SK-N-SH treated with all-trans-retinoic acid at 6 μM for 48 hours (cell line): ENCODE measurements at regions not wholly inside any gene's neighbourhood (a gene's known extent, or its start where the extent isn't known, plus 50 kb on each side); places are given as distances from the start of the nearest gene placed in this dataset.

Experiments
- ATAC-seq: fragments of 200-7000 bp; cut with Tn5 transposase; 3 replicates; pipeline ENCODE4 v1.9.1; 2020; ENCODE audit warnings: mild to moderate bottlenecking, moderate library complexity
- ARNTL ChIP-seq: fragments of 450-650 bp; formaldehyde crosslinking; IDR thresholded peaks from 2 replicates; pipeline ENCODE4 v1.5.0; 2020; ENCODE audit warnings: low read depth, mild to moderate bottlenecking, moderate library complexity, borderline replicate concordance
- BACH2 ChIP-seq: fragments of 250-450 bp; sonication (Bioruptor Pico); IDR thresholded peaks from 2 replicates; pipeline ENCODE4 v1.9.0; 2021; ENCODE audit warnings: mild to moderate bottlenecking, borderline replicate concordance
- CSDC2 ChIP-seq: fragments of 250-450 bp; sonication (Bioruptor Pico); IDR thresholded peaks from 2 replicates; pipeline ENCODE4 v1.5.0; 2020; ENCODE audit warnings: mild to moderate bottlenecking, moderate library complexity
- ESRRG ChIP-seq: fragments of 250-450 bp; sonication (Bioruptor Pico); IDR thresholded peaks from 2 replicates; pipeline ENCODE4 v1.6.1; 2021; ENCODE audit warnings: mild to moderate bottlenecking
- GLIS3 ChIP-seq: fragments of 250-450 bp; sonication (Bioruptor Pico); IDR thresholded peaks from 2 replicates; pipeline ENCODE4 v1.5.0; 2020; ENCODE audit warnings: mild to moderate bottlenecking, moderate library complexity
- ISL1 ChIP-seq: fragments of 250-450 bp; sonication (Bioruptor Pico); IDR thresholded peaks from 2 replicates; pipeline ENCODE4 v2.1.2; 2022; ENCODE audit warnings: mild to moderate bottlenecking, moderate library complexity
- OSR1 ChIP-seq: fragments of 250-450 bp; sonication (Bioruptor Pico); IDR thresholded peaks from 2 replicates; pipeline ENCODE4 v1.8.0; 2022; ENCODE audit warnings: moderate library complexity, mild to moderate bottlenecking, inconsistent platforms
- PPARA ChIP-seq: fragments of 250-450 bp; sonication (Bioruptor Pico); IDR thresholded peaks from 2 replicates; pipeline ENCODE4 v1.5.0; 2020; ENCODE audit warnings: mild to moderate bottlenecking, borderline replicate concordance
- SNAI2 ChIP-seq: fragments of 250-450 bp; sonication (Bioruptor Pico); IDR thresholded peaks from 2 replicates; pipeline ENCODE4 v1.5.0; 2020; ENCODE audit warnings: mild to moderate bottlenecking, moderate library complexity
- TCF4 ChIP-seq: fragments of 250-450 bp; sonication (Bioruptor Pico); IDR thresholded peaks from 2 replicates; pipeline ENCODE4 v1.8.0; 2021; ENCODE audit warnings: mild to moderate bottlenecking, moderate library complexity, borderline replicate concordance
- TOX ChIP-seq: fragments of 250-450 bp; sonication (Bioruptor Pico); IDR thresholded peaks from 2 replicates; pipeline ENCODE4 v1.8.0; 2021; ENCODE audit warnings: mild to moderate bottlenecking, moderate library complexity, borderline replicate concordance
- ZC3H10 ChIP-seq: fragments of 250-450 bp; sonication (Bioruptor Pico); IDR thresholded peaks from 2 replicates; pipeline ENCODE4 v1.5.1; 2021; ENCODE audit warnings: mild to moderate bottlenecking, moderate library complexity
- ZFP3 ChIP-seq: fragments of 250-450 bp; sonication (Bioruptor Pico); IDR thresholded peaks from 2 replicates; pipeline ENCODE4 v1.5.0; 2020; ENCODE audit warnings: mild to moderate bottlenecking, moderate library complexity
- ZFP30 ChIP-seq: fragments of 450-650 bp; formaldehyde crosslinking; IDR thresholded peaks from 2 replicates; pipeline ENCODE4 v1.5.0; 2022; ENCODE audit warnings: mild to moderate bottlenecking, moderate library complexity
- ZNF565 ChIP-seq: fragments of 450-650 bp; formaldehyde crosslinking; conservative IDR thresholded peaks from 2 replicates; pipeline ENCODE4 v1.5.0; 2020; ENCODE audit warnings: low read depth, mild to moderate bottlenecking, moderate library complexity
- ZNF70 ChIP-seq: fragments of 450-650 bp; formaldehyde crosslinking; IDR thresholded peaks from 2 replicates; pipeline ENCODE4 v1.5.0; 2020; ENCODE audit warnings: mild to moderate bottlenecking, moderate library complexity
- ZNF8 ChIP-seq: fragments of 450-650 bp; formaldehyde crosslinking; IDR thresholded peaks from 2 replicates; pipeline ENCODE4 v1.5.0; 2020; ENCODE audit warnings: mild to moderate bottlenecking, moderate library complexity
- TF ChIP-seq, protein P1 (sequence below): fragments of 250-450 bp; sonication (Bioruptor Pico); IDR thresholded peaks from 2 replicates; pipeline ENCODE4 v1.5.1; 2020; ENCODE audit warnings: low read depth, mild to moderate bottlenecking, moderate library complexity
- TF ChIP-seq, protein P2 (sequence below): fragments of 250-450 bp; sonication (Bioruptor Pico); IDR thresholded peaks from 2 replicates; pipeline ENCODE4 v1.8.0; 2021; ENCODE audit warnings: low read depth, mild to moderate bottlenecking, moderate library complexity, borderline replicate concordance
- TF ChIP-seq, protein P3 (sequence below): fragments of 250-450 bp; sonication (Bioruptor Pico); IDR thresholded peaks from 2 replicates; pipeline ENCODE4 v1.5.1; 2021; ENCODE audit warnings: mild to moderate bottlenecking, moderate library complexity
- TF ChIP-seq, protein P4 (sequence below): fragments of 250-450 bp; sonication (Bioruptor Pico); IDR thresholded peaks from 2 replicates; pipeline ENCODE4 v1.5.0; 2020; ENCODE audit warnings: mild to moderate bottlenecking, moderate library complexity
- TF ChIP-seq, protein P5 (sequence below): fragments of 250-450 bp; sonication (Bioruptor Pico); IDR thresholded peaks from 2 replicates; pipeline ENCODE4 v1.8.0; 2020; ENCODE audit warnings: mild to moderate bottlenecking, moderate library complexity, borderline replicate concordance

DNA sequence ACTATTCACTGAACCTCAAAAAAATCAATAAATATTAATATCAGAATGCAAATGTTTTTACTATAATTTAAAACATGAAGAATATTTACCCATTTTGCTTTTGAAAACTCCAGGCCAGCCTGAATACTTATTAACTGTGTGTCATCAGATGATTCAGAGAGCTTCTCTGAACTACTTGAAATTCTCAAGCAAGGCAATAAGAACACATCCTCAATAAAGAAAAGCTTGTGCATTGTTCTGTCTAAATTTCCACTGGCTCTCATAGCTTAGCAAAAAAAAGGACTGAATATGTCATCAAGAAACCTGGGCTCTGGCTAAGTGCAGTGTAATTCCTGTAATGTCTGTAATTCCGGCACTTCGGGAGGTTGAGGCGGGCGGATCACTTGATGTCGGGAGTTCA is 194.1 kb downstream of the BTG1 start:
- no peak for ATAC-seq
- TF ChIP-seq GLIS3 (CRISPR knock-in tag) (no peak), ESRRG (no peak), TOX (CRISPR knock-in tag) (no peak), ARNTL (no peak), PPARA (CRISPR knock-in tag) (no peak), ZFP30 (CRISPR knock-in tag) (no peak), OSR1 (CRISPR knock-in tag) (no peak), ZNF70 (no peak), CSDC2 (CRISPR knock-in tag) (no peak), ZC3H10 (CRISPR knock-in tag) (no peak), ISL1 (CRISPR knock-in tag) (no peak), SNAI2 (no peak), ZNF565 (no peak), BACH2 (no peak)
- TF ChIP-seq, protein P1, sequence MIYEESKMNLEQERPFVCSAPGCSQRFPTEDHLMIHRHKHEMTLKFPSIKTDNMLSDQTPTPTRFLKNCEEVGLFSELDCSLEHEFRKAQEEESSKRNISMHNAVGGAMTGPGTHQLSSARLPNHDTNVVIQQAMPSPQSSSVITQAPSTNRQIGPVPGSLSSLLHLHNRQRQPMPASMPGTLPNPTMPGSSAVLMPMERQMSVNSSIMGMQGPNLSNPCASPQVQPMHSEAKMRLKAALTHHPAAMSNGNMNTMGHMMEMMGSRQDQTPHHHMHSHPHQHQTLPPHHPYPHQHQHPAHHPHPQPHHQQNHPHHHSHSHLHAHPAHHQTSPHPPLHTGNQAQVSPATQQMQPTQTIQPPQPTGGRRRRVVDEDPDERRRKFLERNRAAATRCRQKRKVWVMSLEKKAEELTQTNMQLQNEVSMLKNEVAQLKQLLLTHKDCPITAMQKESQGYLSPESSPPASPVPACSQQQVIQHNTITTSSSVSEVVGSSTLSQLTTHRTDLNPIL, result no peak
- TF ChIP-seq, protein P2, sequence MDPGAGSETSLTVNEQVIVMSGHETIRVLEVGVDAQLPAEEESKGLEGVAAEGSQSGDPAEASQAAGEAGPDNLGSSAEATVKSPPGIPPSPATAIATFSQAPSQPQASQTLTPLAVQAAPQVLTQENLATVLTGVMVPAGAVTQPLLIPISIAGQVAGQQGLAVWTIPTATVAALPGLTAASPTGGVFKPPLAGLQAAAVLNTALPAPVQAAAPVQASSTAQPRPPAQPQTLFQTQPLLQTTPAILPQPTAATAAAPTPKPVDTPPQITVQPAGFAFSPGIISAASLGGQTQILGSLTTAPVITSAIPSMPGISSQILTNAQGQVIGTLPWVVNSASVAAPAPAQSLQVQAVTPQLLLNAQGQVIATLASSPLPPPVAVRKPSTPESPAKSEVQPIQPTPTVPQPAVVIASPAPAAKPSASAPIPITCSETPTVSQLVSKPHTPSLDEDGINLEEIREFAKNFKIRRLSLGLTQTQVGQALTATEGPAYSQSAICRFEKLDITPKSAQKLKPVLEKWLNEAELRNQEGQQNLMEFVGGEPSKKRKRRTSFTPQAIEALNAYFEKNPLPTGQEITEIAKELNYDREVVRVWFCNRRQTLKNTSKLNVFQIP, result no peak
- TF ChIP-seq, protein P3, sequence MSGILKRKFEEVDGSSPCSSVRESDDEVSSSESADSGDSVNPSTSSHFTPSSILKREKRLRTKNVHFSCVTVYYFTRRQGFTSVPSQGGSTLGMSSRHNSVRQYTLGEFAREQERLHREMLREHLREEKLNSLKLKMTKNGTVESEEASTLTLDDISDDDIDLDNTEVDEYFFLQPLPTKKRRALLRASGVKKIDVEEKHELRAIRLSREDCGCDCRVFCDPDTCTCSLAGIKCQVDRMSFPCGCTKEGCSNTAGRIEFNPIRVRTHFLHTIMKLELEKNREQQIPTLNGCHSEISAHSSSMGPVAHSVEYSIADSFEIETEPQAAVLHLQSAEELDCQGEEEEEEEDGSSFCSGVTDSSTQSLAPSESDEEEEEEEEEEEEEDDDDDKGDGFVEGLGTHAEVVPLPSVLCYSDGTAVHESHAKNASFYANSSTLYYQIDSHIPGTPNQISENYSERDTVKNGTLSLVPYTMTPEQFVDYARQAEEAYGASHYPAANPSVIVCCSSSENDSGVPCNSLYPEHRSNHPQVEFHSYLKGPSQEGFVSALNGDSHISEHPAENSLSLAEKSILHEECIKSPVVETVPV (CRISPR knock-in tag), result no peak
- TF ChIP-seq, protein P4, sequence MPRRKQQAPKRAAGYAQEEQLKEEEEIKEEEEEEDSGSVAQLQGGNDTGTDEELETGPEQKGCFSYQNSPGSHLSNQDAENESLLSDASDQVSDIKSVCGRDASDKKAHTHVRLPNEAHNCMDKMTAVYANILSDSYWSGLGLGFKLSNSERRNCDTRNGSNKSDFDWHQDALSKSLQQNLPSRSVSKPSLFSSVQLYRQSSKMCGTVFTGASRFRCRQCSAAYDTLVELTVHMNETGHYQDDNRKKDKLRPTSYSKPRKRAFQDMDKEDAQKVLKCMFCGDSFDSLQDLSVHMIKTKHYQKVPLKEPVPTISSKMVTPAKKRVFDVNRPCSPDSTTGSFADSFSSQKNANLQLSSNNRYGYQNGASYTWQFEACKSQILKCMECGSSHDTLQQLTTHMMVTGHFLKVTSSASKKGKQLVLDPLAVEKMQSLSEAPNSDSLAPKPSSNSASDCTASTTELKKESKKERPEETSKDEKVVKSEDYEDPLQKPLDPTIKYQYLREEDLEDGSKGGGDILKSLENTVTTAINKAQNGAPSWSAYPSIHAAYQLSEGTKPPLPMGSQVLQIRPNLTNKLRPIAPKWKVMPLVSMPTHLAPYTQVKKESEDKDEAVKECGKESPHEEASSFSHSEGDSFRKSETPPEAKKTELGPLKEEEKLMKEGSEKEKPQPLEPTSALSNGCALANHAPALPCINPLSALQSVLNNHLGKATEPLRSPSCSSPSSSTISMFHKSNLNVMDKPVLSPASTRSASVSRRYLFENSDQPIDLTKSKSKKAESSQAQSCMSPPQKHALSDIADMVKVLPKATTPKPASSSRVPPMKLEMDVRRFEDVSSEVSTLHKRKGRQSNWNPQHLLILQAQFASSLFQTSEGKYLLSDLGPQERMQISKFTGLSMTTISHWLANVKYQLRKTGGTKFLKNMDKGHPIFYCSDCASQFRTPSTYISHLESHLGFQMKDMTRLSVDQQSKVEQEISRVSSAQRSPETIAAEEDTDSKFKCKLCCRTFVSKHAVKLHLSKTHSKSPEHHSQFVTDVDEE (CRISPR knock-in tag), result no peak
- TF ChIP-seq, protein P5, sequence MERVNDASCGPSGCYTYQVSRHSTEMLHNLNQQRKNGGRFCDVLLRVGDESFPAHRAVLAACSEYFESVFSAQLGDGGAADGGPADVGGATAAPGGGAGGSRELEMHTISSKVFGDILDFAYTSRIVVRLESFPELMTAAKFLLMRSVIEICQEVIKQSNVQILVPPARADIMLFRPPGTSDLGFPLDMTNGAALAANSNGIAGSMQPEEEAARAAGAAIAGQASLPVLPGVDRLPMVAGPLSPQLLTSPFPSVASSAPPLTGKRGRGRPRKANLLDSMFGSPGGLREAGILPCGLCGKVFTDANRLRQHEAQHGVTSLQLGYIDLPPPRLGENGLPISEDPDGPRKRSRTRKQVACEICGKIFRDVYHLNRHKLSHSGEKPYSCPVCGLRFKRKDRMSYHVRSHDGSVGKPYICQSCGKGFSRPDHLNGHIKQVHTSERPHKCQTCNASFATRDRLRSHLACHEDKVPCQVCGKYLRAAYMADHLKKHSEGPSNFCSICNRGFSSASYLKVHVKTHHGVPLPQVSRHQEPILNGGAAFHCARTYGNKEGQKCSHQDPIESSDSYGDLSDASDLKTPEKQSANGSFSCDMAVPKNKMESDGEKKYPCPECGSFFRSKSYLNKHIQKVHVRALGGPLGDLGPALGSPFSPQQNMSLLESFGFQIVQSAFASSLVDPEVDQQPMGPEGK (CRISPR knock-in tag), result no peak

DNA sequence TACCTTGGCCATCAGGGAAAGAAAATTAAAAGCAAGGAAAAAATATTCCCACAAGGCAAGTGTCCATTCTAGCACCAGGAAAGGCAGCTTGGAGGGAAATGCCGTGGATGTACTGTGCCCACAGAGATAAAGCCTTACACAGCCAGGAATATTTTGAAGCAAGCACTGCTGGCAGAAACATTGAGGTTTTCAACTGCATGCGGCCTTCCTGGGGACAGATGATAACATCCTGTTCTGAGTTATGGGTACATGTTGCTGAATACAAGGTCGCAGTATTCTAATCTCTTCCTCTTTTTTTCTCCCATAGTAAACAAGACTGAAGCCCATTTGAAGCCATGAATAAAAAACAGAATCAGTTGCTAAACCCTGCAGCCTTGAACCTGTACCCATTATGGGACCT is 197.1 kb downstream of the BTG1 start:
- TF ChIP-seq, protein P2, result no peak
- TF ChIP-seq ISL1 (CRISPR knock-in tag) (no peak), TCF4 (CRISPR knock-in tag) (no peak), ZNF8 (CRISPR knock-in tag) (no peak), ARNTL (no peak), ZNF70 (no peak), CSDC2 (CRISPR knock-in tag) (no peak), PPARA (CRISPR knock-in tag) (no peak), GLIS3 (CRISPR knock-in tag) (no peak), OSR1 (CRISPR knock-in tag) (no peak), ZFP30 (CRISPR knock-in tag) (no peak), ZFP3 (CRISPR knock-in tag) (no peak)
- TF ChIP-seq, protein P3 (CRISPR knock-in tag), result no peak
- TF ChIP-seq, protein P5 (CRISPR knock-in tag), result no peak
- TF ChIP-seq, protein P4 (CRISPR knock-in tag), result no peak
- no peak for ATAC-seq
